ENCODE measurements at regions not wholly inside any gene's neighbourhood (a gene's known extent, or its start where the extent isn't known, plus 50 kb on each side); places are given as distances from the start of the nearest gene placed in this dataset.

GRCh38 chr13:111637365-111637764 lies 316.9 kb downstream of the TEX29 start:
- TF ChIP-seq, protein P1, sequence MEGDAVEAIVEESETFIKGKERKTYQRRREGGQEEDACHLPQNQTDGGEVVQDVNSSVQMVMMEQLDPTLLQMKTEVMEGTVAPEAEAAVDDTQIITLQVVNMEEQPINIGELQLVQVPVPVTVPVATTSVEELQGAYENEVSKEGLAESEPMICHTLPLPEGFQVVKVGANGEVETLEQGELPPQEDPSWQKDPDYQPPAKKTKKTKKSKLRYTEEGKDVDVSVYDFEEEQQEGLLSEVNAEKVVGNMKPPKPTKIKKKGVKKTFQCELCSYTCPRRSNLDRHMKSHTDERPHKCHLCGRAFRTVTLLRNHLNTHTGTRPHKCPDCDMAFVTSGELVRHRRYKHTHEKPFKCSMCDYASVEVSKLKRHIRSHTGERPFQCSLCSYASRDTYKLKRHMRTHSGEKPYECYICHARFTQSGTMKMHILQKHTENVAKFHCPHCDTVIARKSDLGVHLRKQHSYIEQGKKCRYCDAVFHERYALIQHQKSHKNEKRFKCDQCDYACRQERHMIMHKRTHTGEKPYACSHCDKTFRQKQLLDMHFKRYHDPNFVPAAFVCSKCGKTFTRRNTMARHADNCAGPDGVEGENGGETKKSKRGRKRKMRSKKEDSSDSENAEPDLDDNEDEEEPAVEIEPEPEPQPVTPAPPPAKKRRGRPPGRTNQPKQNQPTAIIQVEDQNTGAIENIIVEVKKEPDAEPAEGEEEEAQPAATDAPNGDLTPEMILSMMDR (IDR thresholded peaks at IDR 0.05; ENCODE audit: insufficient read depth, low read length, poor library complexity, severe bottlenecking): no peak
- TF ChIP-seq EZH2phosphoT487 (conservative IDR thresholded peaks at IDR 0.05; ENCODE audit: low read length): no peak
